Muscle of leg (tissue), 3 donors: ENCODE measurements at regions not wholly inside any gene's neighbourhood (a gene's known extent, or its start where the extent isn't known, plus 50 kb on each side); places are given as distances from the start of the nearest gene placed in this dataset.
A peak's percentile ranks its signal among the peaks of the same experiment; 100 is the strongest.

Source experiments
- DNase-seq: peaks from one replicate; pipeline ENCODE4 v3.0.0; 2013
- H3K27ac ChIP-seq: one replicate; pipeline ENCODE4 v1.5.1; 2013; ENCODE audit warnings: mild to moderate bottlenecking, low read length, control low read depth
- H3K27me3 ChIP-seq: one replicate; pipeline ENCODE4 v1.6.1; 2013; ENCODE audit warnings: low read length; ENCODE audit not compliant: control insufficient read depth, insufficient read depth
- H3K36me3 ChIP-seq: one replicate; pipeline ENCODE4 v1.6.1; 2013; ENCODE audit warnings: low read length; ENCODE audit not compliant: control insufficient read depth, insufficient read depth
- H3K4me1 ChIP-seq: one replicate; pipeline ENCODE4 v1.6.1; 2013; ENCODE audit warnings: low read length; ENCODE audit not compliant: control insufficient read depth, insufficient read depth
- H3K4me3 ChIP-seq: one replicate; pipeline ENCODE4 v1.5.1; 2013; ENCODE audit warnings: low read length, control low read depth
- H3K9me3 ChIP-seq: replicated peaks from 2 replicates; pipeline ENCODE4 v1.6.1; 2013; ENCODE audit warnings: low read depth, low read length; ENCODE audit not compliant: control insufficient read depth
- WGBS: methylation state at CpG from one replicate; pipeline ENCODE4 v1.1.5; 2013; ENCODE audit warnings: missing lambda C conversion rate; ENCODE audit not compliant: insufficient coverage; 5-methylcytosine and 5-hydroxymethylcytosine counted together

- WGBS, result 1% methylated on average over 14 of the region's 17 CpGs
- DNase-seq, result peak; percentile 94
- H3K4me3 ChIP-seq, result peak overlapping the region; percentile 47
- H3K27ac ChIP-seq, result peak overlapping the region; percentile 84
- H3K4me1 ChIP-seq, result peaks cover 12% of the 10 kb centered on the region
- H3K27me3 ChIP-seq, result peaks cover 3% of the 10 kb centered on the region
- H3K9me3 ChIP-seq, result no peaks in the 10 kb centered on the region
- no peaks in the 10 kb centered on the region for H3K36me3 ChIP-seq
Measured at GRCh38 chr6:56851541-56852259, 103.2 kb upstream of the BEND6 start.

GRCh38 chr6:56851074-56851473, 103.8 kb upstream of the BEND6 start:
- Histone ChIP-seq H3K36me3 (no peaks in the 10 kb centered on the region), H3K27me3 (peaks cover 3% of the 10 kb centered on the region), H3K4me3 (peak overlapping the region; percentile 47), H3K9me3 (no peaks in the 10 kb centered on the region), H3K4me1 (peaks cover 12% of the 10 kb centered on the region), H3K27ac (peak overlapping the region; percentile 62)
- 4% methylated on average over 5 of the region's 9 CpGs for WGBS
- no peak for DNase-seq

GRCh38 chr6:56850626-56851025, 104.3 kb upstream of the BEND6 start:
- Histone ChIP-seq H3K27ac (no peak overlapping the region), H3K9me3 (no peaks in the 10 kb centered on the region), H3K4me1 (peaks cover 12% of the 10 kb centered on the region), H3K36me3 (no peaks in the 10 kb centered on the region), H3K4me3 (peak overlapping the region; percentile 47), H3K27me3 (peaks cover 3% of the 10 kb centered on the region)
- DNase-seq, result no peak
- 17% methylated on average over 1 of the region's 4 CpGs for WGBS

GRCh38 chr6:56849896-56850295, 105.0 kb upstream of the BEND6 start:
- Histone ChIP-seq H3K4me3 (no peak overlapping the region), H3K36me3 (no peaks in the 10 kb centered on the region), H3K27ac (no peak overlapping the region), H3K27me3 (peaks cover 3% of the 10 kb centered on the region), H3K9me3 (no peaks in the 10 kb centered on the region), H3K4me1 (peaks cover 12% of the 10 kb centered on the region)
- no peak for DNase-seq
- 41% methylated on average over 3 of the region's 4 CpGs for WGBS

- peaks cover 3% of the 10 kb centered on the region for H3K27me3 ChIP-seq
- H3K9me3 ChIP-seq, result no peaks in the 10 kb centered on the region
- peaks cover 15% of the 10 kb centered on the region for H3K4me1 ChIP-seq
- no peak overlapping the region for H3K27ac ChIP-seq
- no peaks in the 10 kb centered on the region for H3K36me3 ChIP-seq
- DNase-seq, result no peak
- no peak overlapping the region for H3K4me3 ChIP-seq
Measured at GRCh38 chr6:56848105-56848504, 106.8 kb upstream of the BEND6 start.

- peaks cover 5% of the 10 kb centered on the region for H3K4me1 ChIP-seq
- WGBS, result no CpG with 5 or more reads among the region's 3 CpGs
- DNase-seq, result no peak
- no peak overlapping the region for H3K27ac ChIP-seq
- no peak overlapping the region for H3K4me3 ChIP-seq
- no peaks in the 10 kb centered on the region for H3K36me3 ChIP-seq
- no peaks in the 10 kb centered on the region for H3K9me3 ChIP-seq
- no peaks in the 10 kb centered on the region for H3K27me3 ChIP-seq
Measured at GRCh38 chr6:56845032-56845431, 109.9 kb upstream of the BEND6 start.

- H3K4me1 ChIP-seq, result peaks cover 5% of the 10 kb centered on the region
- WGBS, result under 1% methylated on average over 57 of the region's 87 CpGs
- no peaks in the 10 kb centered on the region for H3K9me3 ChIP-seq
- H3K4me3 ChIP-seq, result peak overlapping the region; percentile 73
- no peaks in the 10 kb centered on the region for H3K27me3 ChIP-seq
- peak overlapping the region; percentile 96 for H3K27ac ChIP-seq
- no peaks in the 10 kb centered on the region for H3K36me3 ChIP-seq
- DNase-seq, result peak; percentile 87
Measured at GRCh38 chr6:56843476-56844349, 111.2 kb upstream of the BEND6 start.

- Histone ChIP-seq H3K27me3 (no peaks in the 10 kb centered on the region), H3K4me1 (peaks cover 5% of the 10 kb centered on the region), H3K27ac (peak overlapping the region; percentile 92), H3K9me3 (no peaks in the 10 kb centered on the region), H3K4me3 (peak overlapping the region; percentile 73), H3K36me3 (no peaks in the 10 kb centered on the region)
- DNase-seq, result peak; percentile 72
- WGBS, result 0% methylated on average over 32 of the region's 47 CpGs
Measured at GRCh38 chr6:56842686-56843475, 112.0 kb upstream of the BEND6 start.

- H3K27ac ChIP-seq, result peak overlapping the region; percentile 87
- no peaks in the 10 kb centered on the region for H3K36me3 ChIP-seq
- DNase-seq, result no peak
- WGBS, result no CpG with 5 or more reads among the region's 1 CpG
- peaks cover 5% of the 10 kb centered on the region for H3K4me1 ChIP-seq
- no peaks in the 10 kb centered on the region for H3K27me3 ChIP-seq
- peak overlapping the region; percentile 73 for H3K4me3 ChIP-seq
- no peaks in the 10 kb centered on the region for H3K9me3 ChIP-seq
Measured at GRCh38 chr6:56841751-56842150, 113.2 kb upstream of the BEND6 start.

GRCh38 chr6:56841381-56841749, 113.5 kb upstream of the BEND6 start:
- H3K36me3 ChIP-seq, result no peaks in the 10 kb centered on the region
- DNase-seq, result no peak
- H3K27me3 ChIP-seq, result no peaks in the 10 kb centered on the region
- peaks cover 5% of the 10 kb centered on the region for H3K4me1 ChIP-seq
- no CpG with 5 or more reads among the region's 3 CpGs for WGBS
- no peaks in the 10 kb centered on the region for H3K9me3 ChIP-seq
- H3K27ac ChIP-seq, result peak overlapping the region; percentile 87
- peak overlapping the region; percentile 10 for H3K4me3 ChIP-seq
